H1 (cell line): ENCODE measurements at regions not wholly inside any gene's neighbourhood (a gene's known extent, or its start where the extent isn't known, plus 50 kb on each side); places are given as distances from the start of the nearest gene placed in this dataset.

Experiments
- RNF2 ChIP-seq: fragments of 200-900, 300-1000 bp; sonication (generic); IDR thresholded peaks from 2 replicates; pipeline ENCODE4 v1.7.1; 2016; ENCODE audit warnings: borderline replicate concordance, low read depth, mild to moderate bottlenecking, antibody characterized with exemption, low read length; ENCODE audit not compliant: poor library complexity, severe bottlenecking; ENCODE audit errors: missing control alignments
- SIN3A ChIP-seq, 2 experiments: IDR thresholded peaks in 1 of 2; conservative IDR thresholded peaks in 1 of 2; 2 replicates each; pipeline ENCODE4 v1.6.1; 2011 to 2012; ENCODE audit warnings: low read length in 2 of 2, improper control_type of control experiment in 1 of 2, low read depth in 1 of 2, mild to moderate bottlenecking in 1 of 2
- SP1 ChIP-seq: IDR thresholded peaks from 2 replicates; pipeline ENCODE4 v1.6.1; 2011; ENCODE audit warnings: low read depth, low read length

DNA sequence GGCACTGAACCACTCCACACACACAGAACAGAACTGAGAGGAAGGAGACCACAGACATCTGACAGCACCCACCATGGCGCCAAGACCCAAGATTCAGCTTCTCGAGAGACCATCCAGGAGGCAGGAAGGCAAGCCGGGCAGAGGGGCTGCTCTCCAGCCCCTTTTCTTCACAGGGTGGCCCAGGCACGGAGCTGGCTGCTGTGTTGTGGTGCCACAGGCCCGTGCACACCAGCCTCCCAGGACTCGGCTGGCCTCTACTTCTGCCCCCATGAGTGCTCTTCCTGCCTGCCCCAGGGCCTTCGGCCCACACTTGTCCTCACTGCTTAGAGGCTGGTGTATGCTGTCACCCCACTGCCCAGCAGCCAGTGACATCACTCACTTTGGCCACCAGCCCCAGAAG lies 547.6 kb upstream of the RAB6C start (continued):
- TF ChIP-seq RNF2 (no peak), SIN3A (conservative IDR thresholded peaks at IDR 0.05 in 1 of 2, IDR thresholded peaks at IDR 0.05 in 1 of 2; ENCODE audit: low read depth in 1 of 2, low read length in 2 of 2) (no peak), SP1 (no peak)
